HG03159 (cell line): ENCODE measurements at regions not wholly inside any gene's neighbourhood (a gene's known extent, or its start where the extent isn't known, plus 50 kb on each side); places are given as distances from the start of the nearest gene placed in this dataset.

Experiments used
- ATAC-seq: cut with Tn5 transposase; IDR thresholded peaks from one replicate; pipeline ENCODE4 v1.9.1; 2021; ENCODE audit warnings: mild to moderate bottlenecking, moderate library complexity; ENCODE audit not compliant: unreplicated experiment

DNA sequence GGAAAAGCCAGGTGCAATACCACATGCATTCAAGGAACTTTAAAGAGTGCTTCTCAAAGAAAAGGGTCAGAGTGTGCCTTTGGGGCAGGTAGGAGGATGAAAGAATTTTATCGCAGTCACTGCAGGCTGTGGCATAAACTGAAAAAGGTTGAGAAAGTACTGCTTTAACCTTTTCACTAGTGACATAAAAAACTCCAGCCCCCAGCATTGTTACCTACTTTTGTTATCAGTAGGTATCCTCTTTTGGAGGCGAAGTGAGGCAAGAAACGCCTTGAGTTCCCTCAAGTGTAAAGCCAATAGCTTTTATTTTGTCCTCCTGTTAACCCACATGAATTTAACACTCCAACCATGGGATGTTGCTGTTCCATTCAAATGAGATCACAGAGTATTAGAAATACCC, 64.7 kb upstream of the CHD1 start:
- ATAC-seq: peak; percentile 59

DNA sequence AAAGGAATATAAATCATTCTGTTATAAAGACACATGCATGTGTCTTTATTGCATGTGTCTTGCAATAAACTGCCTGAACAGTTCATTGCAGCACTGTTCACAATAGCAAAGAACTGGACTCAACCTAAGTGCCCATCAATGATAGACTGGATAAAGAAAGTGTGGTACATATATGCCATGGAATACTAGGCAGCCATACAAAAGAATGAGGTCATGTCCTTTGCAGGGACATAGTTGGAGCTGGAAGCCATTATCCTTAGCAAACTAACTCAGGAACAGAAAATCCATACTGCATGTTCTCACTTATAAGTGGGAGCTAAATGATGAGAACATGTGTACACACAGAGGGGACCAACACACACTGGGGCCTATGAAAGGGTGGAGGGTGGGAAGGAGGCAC, 63.7 kb upstream of the CHD1 start:
- ATAC-seq: no peak

DNA sequence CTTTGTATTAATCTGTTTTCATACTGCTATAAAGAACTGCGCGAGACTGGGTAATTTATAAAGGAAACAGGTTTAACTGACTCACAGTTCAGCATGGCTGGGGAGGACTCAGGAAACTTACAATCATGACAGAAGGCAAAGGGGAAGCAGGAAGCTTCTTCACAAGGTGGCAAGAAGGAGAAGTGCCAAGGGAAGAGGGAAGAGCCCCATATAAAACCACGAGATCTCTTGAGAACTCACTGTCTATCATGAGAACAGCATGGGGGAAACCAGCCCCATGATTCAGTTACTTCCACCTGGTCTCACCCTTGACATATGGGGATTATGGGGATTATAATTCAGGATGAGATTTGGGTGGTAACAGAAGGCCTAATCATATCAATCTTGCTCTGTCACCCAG, 60.9 kb upstream of the CHD1 start:
- ATAC-seq: no peak

DNA sequence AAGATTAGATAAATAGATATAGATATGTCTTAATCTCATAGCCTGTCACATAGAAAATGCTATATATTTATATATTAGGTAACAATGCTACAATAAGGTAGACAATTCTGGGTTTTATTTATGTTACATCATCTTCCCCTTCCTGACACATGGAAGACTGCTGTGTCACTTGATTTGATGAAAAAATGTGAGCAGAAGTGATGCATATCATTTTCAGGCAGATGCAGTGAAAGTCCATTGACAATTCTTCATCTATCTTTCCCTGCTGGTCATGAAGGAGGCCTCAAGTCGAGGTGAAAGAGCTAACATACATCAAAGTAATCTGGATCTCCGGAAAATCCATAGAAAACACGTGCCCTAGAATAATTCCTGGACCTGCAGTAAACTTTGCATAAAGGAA, 57.8 kb upstream of the CHD1 start:
- ATAC-seq: no peak

DNA sequence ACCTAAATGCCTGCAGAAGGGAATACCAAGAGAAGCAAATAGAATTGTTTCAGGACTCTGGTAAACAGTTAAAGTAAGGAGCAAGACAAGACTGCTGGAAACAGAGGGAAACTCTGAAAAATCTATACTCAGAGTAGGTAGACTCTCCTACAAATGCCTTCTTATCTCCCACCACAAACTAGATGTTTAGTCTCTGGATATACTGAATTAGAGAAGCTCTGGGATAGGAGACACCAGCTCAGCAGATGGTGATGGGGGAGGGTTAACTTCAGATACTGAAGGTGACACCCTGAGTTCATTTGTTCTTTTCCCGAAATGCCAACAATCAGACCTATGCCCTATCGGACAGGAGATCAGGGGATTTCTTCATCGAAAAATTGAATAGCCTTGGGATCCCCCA, 54.1 kb upstream of the CHD1 start:
- no peak for ATAC-seq
